Neural cell (in vitro differentiated cells): ENCODE measurements at regions not wholly inside any gene's neighbourhood (a gene's known extent, or its start where the extent isn't known, plus 50 kb on each side); places are given as distances from the start of the nearest gene placed in this dataset.

ENCODE experiments used
- H2AFZ ChIP-seq: fragments of 200-600, 300-800 bp; sonication (generic), shearing (Covaris generic); 2 replicates; pipeline ENCODE4 v1.6.0; 2014; ENCODE audit warnings: low read depth, mild to moderate bottlenecking, antibody characterized with exemption, low read length, moderate library complexity
- H3F3A ChIP-seq: fragments of 200-600 bp; shearing (Covaris generic); 2 replicates; pipeline ENCODE4 v1.6.1; 2016; ENCODE audit warnings: mild to moderate bottlenecking, moderate library complexity, mixed read lengths, antibody characterized with exemption, low read length; ENCODE audit not compliant: insufficient read depth, poor library complexity, severe bottlenecking
- H3K27ac ChIP-seq: fragments of 200-600, 300-800 bp; sonication (generic), shearing (Covaris generic); 2 replicates; pipeline ENCODE4 v1.5.1; 2014; ENCODE audit warnings: mild to moderate bottlenecking, low read length, moderate library complexity
- H3K27me3 ChIP-seq: fragments of 300-800, 200-600 bp; sonication (generic), shearing (Covaris generic); 2 replicates; pipeline ENCODE4 v1.6.0; 2014; ENCODE audit warnings: mild to moderate bottlenecking, low read depth, low read length, moderate library complexity; ENCODE audit not compliant: insufficient read depth
- H3K36me3 ChIP-seq: fragments of 300-800, 200-600 bp; sonication (generic), shearing (Covaris generic); 2 replicates; pipeline ENCODE4 v1.5.1; 2014; ENCODE audit warnings: mild to moderate bottlenecking, antibody characterized with exemption, low read length, moderate library complexity; ENCODE audit not compliant: insufficient read depth
- H3K4me2 ChIP-seq: fragments of 300-800, 200-600 bp; sonication (generic), shearing (Covaris generic); 2 replicates; pipeline ENCODE4 v1.6.0; 2014; ENCODE audit warnings: mild to moderate bottlenecking, low read length
- H3K4me3 ChIP-seq: fragments of 300-800, 200-600 bp; sonication (generic), shearing (Covaris generic); 2 replicates; pipeline ENCODE4 v1.5.1; 2014; ENCODE audit warnings: mild to moderate bottlenecking, low read length, moderate library complexity
- H3K79me2 ChIP-seq: fragments of 200-600 bp; shearing (Covaris generic); replicated peaks from 2 replicates; pipeline ENCODE4 v1.6.0; 2014; ENCODE audit warnings: mild to moderate bottlenecking, low read length, moderate library complexity; ENCODE audit not compliant: insufficient read depth
- H3K9ac ChIP-seq: fragments of 300-800, 200-600 bp; sonication (generic), shearing (Covaris generic); 2 replicates; pipeline ENCODE4 v1.6.1; 2016; ENCODE audit warnings: mild to moderate bottlenecking, low read length, mixed read lengths
- H3K9me2 ChIP-seq: fragments of 200-600 bp; shearing (Covaris generic); 2 replicates; pipeline ENCODE4 v1.6.1; 2016; ENCODE audit warnings: mild to moderate bottlenecking, low read length, mixed read lengths; ENCODE audit not compliant: insufficient read depth
- H3K9me3 ChIP-seq: fragments of 200-600, 300-800 bp; sonication (generic), shearing (Covaris generic); 2 replicates; pipeline ENCODE4 v1.6.1; 2016; ENCODE audit warnings: mild to moderate bottlenecking, mixed run types, low read length, moderate library complexity, mixed read lengths
- H4K20me1 ChIP-seq: fragments of 200-600 bp; shearing (Covaris generic); 2 replicates; pipeline ENCODE4 v1.6.1; 2016; ENCODE audit warnings: mild to moderate bottlenecking, mixed run types; ENCODE audit not compliant: insufficient read depth
- CTCF ChIP-seq: fragments of 450-650 bp; IDR thresholded peaks from 2 replicates; pipeline ENCODE4 v1.5.1; 2014; ENCODE audit warnings: antibody characterized with exemption, mild to moderate bottlenecking, moderate library complexity; ENCODE audit not compliant: poor library complexity, severe bottlenecking
- EP300 ChIP-seq: fragments of 450-650 bp; conservative IDR thresholded peaks from 2 replicates; pipeline ENCODE4 v1.6.1; 2014; ENCODE audit warnings: antibody characterized with exemption, mild to moderate bottlenecking, moderate library complexity; ENCODE audit not compliant: poor library complexity, severe bottlenecking
- EZH2 ChIP-seq: fragments of 200-600, 300-800 bp; shearing (Covaris generic), sonication (generic); IDR thresholded peaks from 2 replicates; pipeline ENCODE4 v1.6.1; 2014; ENCODE audit warnings: antibody characterized with exemption, low read length, borderline replicate concordance, mild to moderate bottlenecking; ENCODE audit not compliant: insufficient read depth, poor library complexity, severe bottlenecking
- MXI1 ChIP-seq: fragments of 450-650 bp; conservative IDR thresholded peaks from 2 replicates; pipeline ENCODE4 v1.6.1; 2014; ENCODE audit warnings: antibody characterized with exemption, mild to moderate bottlenecking; ENCODE audit not compliant: poor library complexity, severe bottlenecking
- POLR2AphosphoS5 ChIP-seq: IDR thresholded peaks from 2 replicates; pipeline ENCODE4 v1.6.1; 2012
- RAD21 ChIP-seq: fragments of 450-650 bp; conservative IDR thresholded peaks from 2 replicates; pipeline ENCODE4 v1.6.1; 2014; ENCODE audit warnings: antibody characterized with exemption, mild to moderate bottlenecking, moderate library complexity
- REST ChIP-seq: IDR thresholded peaks from 2 replicates; pipeline ENCODE4 v1.6.1; 2012; ENCODE audit warnings: borderline replicate concordance
- SMC3 ChIP-seq: fragments of 450-650 bp; conservative IDR thresholded peaks from 2 replicates; pipeline ENCODE4 v1.6.1; 2014; ENCODE audit warnings: antibody characterized with exemption, mild to moderate bottlenecking, moderate library complexity; ENCODE audit not compliant: poor library complexity
- TAF1 ChIP-seq: IDR thresholded peaks from 2 replicates; pipeline ENCODE4 v1.6.1; 2012; ENCODE audit warnings: low read depth

GRCh38 chr6:170131351-170131750, 159.5 kb downstream of the DLL1 start:
- H3K9ac ChIP-seq, result no peak overlapping the region
- H3K27ac ChIP-seq, result no peak overlapping the region
- no peaks in the 10 kb centered on the region for H4K20me1 ChIP-seq
- no peak overlapping the region for H2AFZ ChIP-seq
- H3K4me2 ChIP-seq, result no peak overlapping the region
- H3K27me3 ChIP-seq, result no peaks in the 10 kb centered on the region
- H3K9me3 ChIP-seq, result no peaks in the 10 kb centered on the region
- TF ChIP-seq EP300 (no peak), TAF1 (no peak), MXI1 (no peak), CTCF (no peak), REST (no peak), SMC3 (no peak), EZH2 (no peak), RAD21 (no peak), POLR2AphosphoS5 (no peak)
- no peaks in the 10 kb centered on the region for H3K79me2 ChIP-seq
- no peak overlapping the region for H3K4me3 ChIP-seq
- no peaks in the 10 kb centered on the region for H3F3A ChIP-seq
- H3K9me2 ChIP-seq, result no peaks in the 10 kb centered on the region
- H3K36me3 ChIP-seq, result no peaks in the 10 kb centered on the region

- no peak overlapping the region for H3K27ac ChIP-seq
- TF ChIP-seq RAD21, result no peak
- no peak for TF ChIP-seq SMC3
- no peak for TF ChIP-seq EP300
- TF ChIP-seq TAF1, result no peak
- no peak for TF ChIP-seq REST
- TF ChIP-seq CTCF, result no peak
- no peak for TF ChIP-seq POLR2AphosphoS5
- no peak for TF ChIP-seq MXI1
- no peak for TF ChIP-seq EZH2
- H3F3A ChIP-seq, result no peaks in the 10 kb centered on the region
- H3K9me2 ChIP-seq, result no peaks in the 10 kb centered on the region
- H3K79me2 ChIP-seq, result no peaks in the 10 kb centered on the region
- H3K4me3 ChIP-seq, result no peak overlapping the region
- no peaks in the 10 kb centered on the region for H3K9me3 ChIP-seq
- H3K9ac ChIP-seq, result no peak overlapping the region
- H3K27me3 ChIP-seq, result no peaks in the 10 kb centered on the region
- H4K20me1 ChIP-seq, result no peaks in the 10 kb centered on the region
- no peak overlapping the region for H3K4me2 ChIP-seq
- no peaks in the 10 kb centered on the region for H3K36me3 ChIP-seq
- H2AFZ ChIP-seq, result no peak overlapping the region
Measured at GRCh38 chr6:170130771-170131241, 160.1 kb downstream of the DLL1 start.
